ENCODE measurements at regions not wholly inside any gene's neighbourhood (a gene's known extent, or its start where the extent isn't known, plus 50 kb on each side); places are given as distances from the start of the nearest gene placed in this dataset.

DNA sequence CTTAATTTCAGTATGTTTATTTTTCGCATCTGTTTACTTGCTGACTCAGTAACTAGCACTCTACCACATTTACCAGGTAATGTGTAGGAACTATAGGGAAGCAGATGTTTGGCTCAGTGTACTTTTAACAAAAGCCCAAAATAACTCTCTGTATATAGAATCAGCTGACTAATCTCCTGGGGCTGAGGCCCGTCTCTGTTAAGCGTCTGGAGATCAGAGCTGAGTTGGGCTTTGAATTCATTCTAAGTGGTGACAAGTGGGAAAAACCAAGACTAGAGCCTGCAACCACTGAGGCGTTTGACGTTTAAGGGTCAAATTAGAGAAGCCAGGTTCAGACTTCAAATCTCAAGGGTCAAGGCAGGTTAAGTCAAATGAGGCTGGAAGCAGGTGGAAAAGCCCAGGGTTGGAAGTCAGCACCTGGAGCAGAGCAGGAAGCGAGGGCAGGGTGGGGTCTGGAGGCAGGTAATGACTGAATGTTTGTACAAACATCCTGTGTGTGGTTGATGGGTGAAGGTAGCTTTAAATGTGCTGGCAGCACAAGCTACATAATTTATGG lies 56.8 kb upstream of the LYST start:
- TF ChIP-seq ZNF316 (IDR thresholded peaks at IDR 0.05) (peak; percentile 47; the same call in 1 of the 2 replicates), LARP7 (IDR thresholded peaks at IDR 0.05) (no peak), SUPT5H (IDR thresholded peaks at IDR 0.05) (no peak), EP300 (IDR thresholded peaks at IDR 0.05; ENCODE audit: low read length) (no peak), TBP (optimal IDR thresholded peaks at IDR 0.05; ENCODE audit: low read depth, low read length) (no peak), MAFG (tag; conservative IDR thresholded peaks at IDR 0.05) (peak; percentile 38; the same call in 1 of the 2 replicates), ZNF134 (CRISPR knock-in tag; conservative IDR thresholded peaks at IDR 0.05) (no peak)
- TF ChIP-seq, protein P1, sequence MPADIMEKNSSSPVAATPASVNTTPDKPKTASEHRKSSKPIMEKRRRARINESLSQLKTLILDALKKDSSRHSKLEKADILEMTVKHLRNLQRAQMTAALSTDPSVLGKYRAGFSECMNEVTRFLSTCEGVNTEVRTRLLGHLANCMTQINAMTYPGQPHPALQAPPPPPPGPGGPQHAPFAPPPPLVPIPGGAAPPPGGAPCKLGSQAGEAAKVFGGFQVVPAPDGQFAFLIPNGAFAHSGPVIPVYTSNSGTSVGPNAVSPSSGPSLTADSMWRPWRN (IDR thresholded peaks at IDR 0.05; ENCODE audit: low read depth) = no peak
- TF ChIP-seq, protein P2, sequence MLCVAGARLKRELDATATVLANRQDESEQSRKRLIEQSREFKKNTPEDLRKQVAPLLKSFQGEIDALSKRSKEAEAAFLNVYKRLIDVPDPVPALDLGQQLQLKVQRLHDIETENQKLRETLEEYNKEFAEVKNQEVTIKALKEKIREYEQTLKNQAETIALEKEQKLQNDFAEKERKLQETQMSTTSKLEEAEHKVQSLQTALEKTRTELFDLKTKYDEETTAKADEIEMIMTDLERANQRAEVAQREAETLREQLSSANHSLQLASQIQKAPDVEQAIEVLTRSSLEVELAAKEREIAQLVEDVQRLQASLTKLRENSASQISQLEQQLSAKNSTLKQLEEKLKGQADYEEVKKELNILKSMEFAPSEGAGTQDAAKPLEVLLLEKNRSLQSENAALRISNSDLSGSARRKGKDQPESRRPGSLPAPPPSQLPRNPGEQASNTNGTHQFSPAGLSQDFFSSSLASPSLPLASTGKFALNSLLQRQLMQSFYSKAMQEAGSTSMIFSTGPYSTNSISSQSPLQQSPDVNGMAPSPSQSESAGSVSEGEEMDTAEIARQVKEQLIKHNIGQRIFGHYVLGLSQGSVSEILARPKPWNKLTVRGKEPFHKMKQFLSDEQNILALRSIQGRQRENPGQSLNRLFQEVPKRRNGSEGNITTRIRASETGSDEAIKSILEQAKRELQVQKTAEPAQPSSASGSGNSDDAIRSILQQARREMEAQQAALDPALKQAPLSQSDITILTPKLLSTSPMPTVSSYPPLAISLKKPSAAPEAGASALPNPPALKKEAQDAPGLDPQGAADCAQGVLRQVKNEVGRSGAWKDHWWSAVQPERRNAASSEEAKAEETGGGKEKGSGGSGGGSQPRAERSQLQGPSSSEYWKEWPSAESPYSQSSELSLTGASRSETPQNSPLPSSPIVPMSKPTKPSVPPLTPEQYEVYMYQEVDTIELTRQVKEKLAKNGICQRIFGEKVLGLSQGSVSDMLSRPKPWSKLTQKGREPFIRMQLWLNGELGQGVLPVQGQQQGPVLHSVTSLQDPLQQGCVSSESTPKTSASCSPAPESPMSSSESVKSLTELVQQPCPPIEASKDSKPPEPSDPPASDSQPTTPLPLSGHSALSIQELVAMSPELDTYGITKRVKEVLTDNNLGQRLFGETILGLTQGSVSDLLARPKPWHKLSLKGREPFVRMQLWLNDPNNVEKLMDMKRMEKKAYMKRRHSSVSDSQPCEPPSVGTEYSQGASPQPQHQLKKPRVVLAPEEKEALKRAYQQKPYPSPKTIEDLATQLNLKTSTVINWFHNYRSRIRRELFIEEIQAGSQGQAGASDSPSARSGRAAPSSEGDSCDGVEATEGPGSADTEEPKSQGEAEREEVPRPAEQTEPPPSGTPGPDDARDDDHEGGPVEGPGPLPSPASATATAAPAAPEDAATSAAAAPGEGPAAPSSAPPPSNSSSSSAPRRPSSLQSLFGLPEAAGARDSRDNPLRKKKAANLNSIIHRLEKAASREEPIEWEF (CRISPR knock-in tag; IDR thresholded peaks at IDR 0.05) = no peak
- TF ChIP-seq, protein P3, sequence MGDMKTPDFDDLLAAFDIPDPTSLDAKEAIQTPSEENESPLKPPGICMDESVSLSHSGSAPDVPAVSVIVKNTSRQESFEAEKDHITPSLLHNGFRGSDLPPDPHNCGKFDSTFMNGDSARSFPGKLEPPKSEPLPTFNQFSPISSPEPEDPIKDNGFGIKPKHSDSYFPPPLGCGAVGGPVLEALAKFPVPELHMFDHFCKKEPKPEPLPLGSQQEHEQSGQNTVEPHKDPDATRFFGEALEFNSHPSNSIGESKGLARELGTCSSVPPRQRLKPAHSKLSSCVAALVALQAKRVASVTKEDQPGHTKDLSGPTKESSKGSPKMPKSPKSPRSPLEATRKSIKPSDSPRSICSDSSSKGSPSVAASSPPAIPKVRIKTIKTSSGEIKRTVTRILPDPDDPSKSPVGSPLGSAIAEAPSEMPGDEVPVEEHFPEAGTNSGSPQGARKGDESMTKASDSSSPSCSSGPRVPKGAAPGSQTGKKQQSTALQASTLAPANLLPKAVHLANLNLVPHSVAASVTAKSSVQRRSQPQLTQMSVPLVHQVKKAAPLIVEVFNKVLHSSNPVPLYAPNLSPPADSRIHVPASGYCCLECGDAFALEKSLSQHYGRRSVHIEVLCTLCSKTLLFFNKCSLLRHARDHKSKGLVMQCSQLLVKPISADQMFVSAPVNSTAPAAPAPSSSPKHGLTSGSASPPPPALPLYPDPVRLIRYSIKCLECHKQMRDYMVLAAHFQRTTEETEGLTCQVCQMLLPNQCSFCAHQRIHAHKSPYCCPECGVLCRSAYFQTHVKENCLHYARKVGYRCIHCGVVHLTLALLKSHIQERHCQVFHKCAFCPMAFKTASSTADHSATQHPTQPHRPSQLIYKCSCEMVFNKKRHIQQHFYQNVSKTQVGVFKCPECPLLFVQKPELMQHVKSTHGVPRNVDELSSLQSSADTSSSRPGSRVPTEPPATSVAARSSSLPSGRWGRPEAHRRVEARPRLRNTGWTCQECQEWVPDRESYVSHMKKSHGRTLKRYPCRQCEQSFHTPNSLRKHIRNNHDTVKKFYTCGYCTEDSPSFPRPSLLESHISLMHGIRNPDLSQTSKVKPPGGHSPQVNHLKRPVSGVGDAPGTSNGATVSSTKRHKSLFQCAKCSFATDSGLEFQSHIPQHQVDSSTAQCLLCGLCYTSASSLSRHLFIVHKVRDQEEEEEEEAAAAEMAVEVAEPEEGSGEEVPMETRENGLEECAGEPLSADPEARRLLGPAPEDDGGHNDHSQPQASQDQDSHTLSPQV (IDR thresholded peaks at IDR 0.05) = no peak
- TF ChIP-seq, protein P4, sequence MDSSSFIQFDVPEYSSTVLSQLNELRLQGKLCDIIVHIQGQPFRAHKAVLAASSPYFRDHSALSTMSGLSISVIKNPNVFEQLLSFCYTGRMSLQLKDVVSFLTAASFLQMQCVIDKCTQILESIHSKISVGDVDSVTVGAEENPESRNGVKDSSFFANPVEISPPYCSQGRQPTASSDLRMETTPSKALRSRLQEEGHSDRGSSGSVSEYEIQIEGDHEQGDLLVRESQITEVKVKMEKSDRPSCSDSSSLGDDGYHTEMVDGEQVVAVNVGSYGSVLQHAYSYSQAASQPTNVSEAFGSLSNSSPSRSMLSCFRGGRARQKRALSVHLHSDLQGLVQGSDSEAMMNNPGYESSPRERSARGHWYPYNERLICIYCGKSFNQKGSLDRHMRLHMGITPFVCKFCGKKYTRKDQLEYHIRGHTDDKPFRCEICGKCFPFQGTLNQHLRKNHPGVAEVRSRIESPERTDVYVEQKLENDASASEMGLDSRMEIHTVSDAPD (CRISPR knock-in tag; IDR thresholded peaks at IDR 0.05) = no peak
- DNase-seq (ENCODE audit: extremely low read depth in 1 of 4, low spot score in 3 of 4) (no peak), ATAC-seq (no peak), FAIRE-seq (no peak)
- H3K9me1 ChIP-seq (ENCODE audit: control insufficient read depth, insufficient read depth, low read length) = no peaks in the 10 kb centered on the region
- H3K36me3 ChIP-seq (ENCODE audit: control insufficient read depth, insufficient read depth, low read length) = no peaks in the 10 kb centered on the region
- CTCF ChIA-PET (ENCODE audit: low intra/inter-chr PET ratio) = no interaction called here
- peaks cover 30 to 53% of the 10 kb centered on the region in 2 experiments; a peak in 3 of 5 replicates for H3K27me3 ChIP-seq (ENCODE audit: control insufficient read depth in 2 of 2, insufficient read depth in 2 of 2, low read length in 2 of 2)
- no peak overlapping the region for H3K9ac ChIP-seq (ENCODE audit: insufficient read depth in 1 of 2, low read depth in 2 of 2, low read length in 2 of 2)
- H3K4me1 ChIP-seq (replicated peaks in 1 of 2; ENCODE audit: control insufficient read depth in 2 of 2, insufficient read depth in 2 of 2, low read length in 2 of 2) = no peaks in the 10 kb centered on the region
- BruUV-seq (replicated peaks) = no TSS peak
- no peak overlapping the region for H2AFZ ChIP-seq (ENCODE audit: low read depth, low read length)
- 2% methylated on average over 6 of the region's 6 CpGs for WGBS (ENCODE audit: insufficient coverage, low coverage, missing lambda C conversion rate)
- no peak overlapping the region for H3K4me3 ChIP-seq
- intact Hi-C loops (cut with micrococcal nuclease) (no loop called here), in situ Hi-C loops (cut with MboI) (no loop called here)
- no peak overlapping the region for H3K4me2 ChIP-seq (ENCODE audit: insufficient read depth, low read length)
- H3K27ac ChIP-seq (ENCODE audit: extremely low read depth, low read depth, low read length) = no peak overlapping the region
- POLR2A ChIA-PET = no interaction called here
- no peaks in the 10 kb centered on the region for H3K9me3 ChIP-seq (replicated peaks; ENCODE audit: control insufficient read depth, insufficient read depth, low read depth, low read length)
- peaks cover 2% of the 10 kb centered on the region; the same call in 1 of the 2 replicates for H4K20me1 ChIP-seq (replicated peaks; ENCODE audit: control insufficient read depth, insufficient read depth, low read length)
- H3K79me2 ChIP-seq (ENCODE audit: control insufficient read depth, insufficient read depth, low read length) = no peaks in the 10 kb centered on the region
